H9 (cell line): ENCODE measurements at regions not wholly inside any gene's neighbourhood (a gene's known extent, or its start where the extent isn't known, plus 50 kb on each side); places are given as distances from the start of the nearest gene placed in this dataset.

Experiments
- DNase-seq: peaks from one replicate; pipeline ENCODE4 v3.0.0-alpha.2; 2017
- H2AFZ ChIP-seq: one replicate; pipeline ENCODE4 v1.6.1; 2013; ENCODE audit warnings: mild to moderate bottlenecking, low read length, control low read depth, moderate library complexity
- H2AK5ac ChIP-seq: 2 replicates; pipeline ENCODE4 v1.6.1; 2013; ENCODE audit warnings: low read length, control low read depth, mixed read lengths; ENCODE audit not compliant: insufficient read length
- H2BK120ac ChIP-seq: one replicate; pipeline ENCODE4 v1.6.1; 2013; ENCODE audit warnings: low read depth, mild to moderate bottlenecking, low read length, control low read depth, inconsistent platforms; ENCODE audit not compliant: poor library complexity, severe bottlenecking
- H2BK12ac ChIP-seq: 2 replicates; pipeline ENCODE4 v1.6.1; 2013; ENCODE audit warnings: low read length, control low read depth, mixed read lengths, low read depth; ENCODE audit not compliant: insufficient read length
- H2BK15ac ChIP-seq: 2 replicates; pipeline ENCODE4 v1.6.1; 2013; ENCODE audit warnings: low read depth, low read length, control low read depth
- H2BK20ac ChIP-seq: one replicate; pipeline ENCODE4 v1.6.1; 2013; ENCODE audit warnings: low read depth, mild to moderate bottlenecking, low read length, control low read depth, inconsistent platforms; ENCODE audit not compliant: poor library complexity, severe bottlenecking
- H2BK5ac ChIP-seq: 2 replicates; pipeline ENCODE4 v1.6.1; 2013; ENCODE audit warnings: low read length, control low read depth, mixed read lengths; ENCODE audit not compliant: insufficient read length
- H3K14ac ChIP-seq: 2 replicates; pipeline ENCODE4 v1.6.1; 2013; ENCODE audit warnings: low read length, control low read depth; ENCODE audit not compliant: insufficient read depth
- H3K18ac ChIP-seq: 2 replicates; pipeline ENCODE4 v1.6.1; 2013; ENCODE audit warnings: low read depth, mild to moderate bottlenecking, mixed read lengths, low read length, control low read depth; ENCODE audit not compliant: insufficient read length
- H3K23ac ChIP-seq: 2 replicates; pipeline ENCODE4 v1.6.1; 2013; ENCODE audit warnings: low read length, control low read depth, mixed read lengths, low read depth; ENCODE audit not compliant: insufficient read length
- H3K23me2 ChIP-seq: 2 replicates; pipeline ENCODE4 v1.6.1; 2013; ENCODE audit warnings: low read depth, mild to moderate bottlenecking, mixed read lengths, low read length, control low read depth; ENCODE audit not compliant: insufficient read length, poor library complexity, severe bottlenecking
- H3K27ac ChIP-seq: 2 replicates; pipeline ENCODE4 v1.5.1; 2013; ENCODE audit warnings: low read length, control low read depth, mixed read lengths, low read depth; ENCODE audit not compliant: insufficient read length
- H3K27me3 ChIP-seq: 2 replicates; pipeline ENCODE4 v1.6.1; 2013; ENCODE audit warnings: low read length, control low read depth, inconsistent platforms; ENCODE audit not compliant: insufficient read depth
- H3K4ac ChIP-seq: 2 replicates; pipeline ENCODE4 v1.6.1; 2013; ENCODE audit warnings: low read depth, mild to moderate bottlenecking, control low read depth, inconsistent platforms, low read length, moderate library complexity
- H3K4me1 ChIP-seq: 2 replicates; pipeline ENCODE4 v1.6.1; 2013; ENCODE audit warnings: low read length, control low read depth, inconsistent platforms; ENCODE audit not compliant: insufficient read depth
- H3K4me2 ChIP-seq: 2 replicates; pipeline ENCODE4 v1.6.1; 2013; ENCODE audit warnings: low read length, control low read depth, mixed read lengths; ENCODE audit not compliant: insufficient read length, insufficient read depth
- H3K56ac ChIP-seq: 2 replicates; pipeline ENCODE4 v1.6.1; 2013; ENCODE audit warnings: low read depth, mild to moderate bottlenecking, mixed read lengths, low read length, control low read depth; ENCODE audit not compliant: insufficient read length
- H3K79me1 ChIP-seq: 2 replicates; pipeline ENCODE4 v1.6.1; 2013; ENCODE audit warnings: low read depth, mild to moderate bottlenecking, moderate library complexity, low read length, control low read depth, inconsistent platforms; ENCODE audit not compliant: insufficient read depth, poor library complexity, severe bottlenecking
- H3K79me2 ChIP-seq: 2 replicates; pipeline ENCODE4 v1.6.1; 2013; ENCODE audit warnings: low read length, control low read depth, inconsistent platforms; ENCODE audit not compliant: insufficient read depth
- H3K9ac ChIP-seq: 2 replicates; pipeline ENCODE4 v1.6.1; 2013; ENCODE audit warnings: low read length, control low read depth, mixed read lengths; ENCODE audit not compliant: insufficient read length; ENCODE audit errors: extremely low read depth
- H3K9me3 ChIP-seq: one replicate; pipeline ENCODE4 v1.6.1; 2013; ENCODE audit warnings: low read depth, low read length, inconsistent platforms; ENCODE audit not compliant: control insufficient read depth
- H3T11ph ChIP-seq: one replicate; pipeline ENCODE4 v1.6.1; 2013; ENCODE audit warnings: mild to moderate bottlenecking, low read length, control low read depth, inconsistent platforms
- H4K20me1 ChIP-seq: one replicate; pipeline ENCODE4 v1.6.1; 2013; ENCODE audit not compliant: control insufficient read depth, insufficient read length, insufficient read depth
- H4K5ac ChIP-seq: 2 replicates; pipeline ENCODE4 v1.6.1; 2013; ENCODE audit warnings: low read depth, mild to moderate bottlenecking, mixed read lengths, low read length, control low read depth; ENCODE audit not compliant: insufficient read length
- H4K8ac ChIP-seq: replicated peaks from 2 replicates; pipeline ENCODE4 v1.6.1; 2013; ENCODE audit warnings: low read length, control low read depth, mixed read lengths, low read depth; ENCODE audit not compliant: insufficient read length
- H4K91ac ChIP-seq: 2 replicates; pipeline ENCODE4 v1.6.1; 2013; ENCODE audit warnings: low read depth, mild to moderate bottlenecking, moderate library complexity, mixed read lengths, low read length, control low read depth; ENCODE audit not compliant: insufficient read length
- H3K27ac Mint-ChIP-seq, 3 experiments: 2 replicates in 2 of 3; 3 replicates in 1 of 3; pipeline ENCODE4 v1.8.0; 2020 to 2021; ENCODE audit warnings: mixed read lengths in 3 of 3, mild to moderate bottlenecking in 1 of 3, moderate library complexity in 1 of 3
- H3K27me3 Mint-ChIP-seq: 2 replicates; pipeline ENCODE4 v1.8.0; 2021; ENCODE audit warnings: low read depth, mild to moderate bottlenecking, moderate library complexity, mixed read lengths
- H3K36me3 Mint-ChIP-seq, 3 experiments: 2 replicates in 2 of 3; 3 replicates in 1 of 3; pipeline ENCODE4 v1.8.0; 2020 to 2021; ENCODE audit warnings: low read depth in 3 of 3, mixed read lengths in 3 of 3; ENCODE audit not compliant: insufficient read depth in 1 of 3
- H3K4me1 Mint-ChIP-seq, 2 experiments: 2 replicates each; pipeline ENCODE4 v1.8.0; 2020; ENCODE audit warnings: mixed read lengths in 2 of 2
- H3K4me3 Mint-ChIP-seq, 2 experiments: 2 replicates in 1 of 2; 3 replicates in 1 of 2; pipeline ENCODE4 v1.8.0; 2020 to 2021; ENCODE audit warnings: mild to moderate bottlenecking in 2 of 2, mixed read lengths in 2 of 2, moderate library complexity in 1 of 2
- H3K9me3 Mint-ChIP-seq, 2 experiments: 2 replicates in 1 of 2; 3 replicates in 1 of 2; pipeline ENCODE4 v1.8.0; 2020; ENCODE audit warnings: mild to moderate bottlenecking in 2 of 2, mixed read lengths in 2 of 2, moderate library complexity in 1 of 2
- WGBS: extraction: QIAGEN DNeasy Blood & Tissue Kit; methylation state at CpG from one replicate; pipeline ENCODE4 v1.1.7; 2013; ENCODE audit warnings: missing lambda C conversion rate, low lambda C conversion rate, mixed read lengths; ENCODE audit not compliant: insufficient read length; ENCODE audit errors: extremely low coverage; 5-methylcytosine and 5-hydroxymethylcytosine counted together
- TF ChIP-seq, protein P1 (sequence below): fragments of 200-600 bp; sonication (generic); conservative IDR thresholded peaks from 3 replicates; pipeline ENCODE4 v1.8.0; 2021; ENCODE audit warnings: antibody characterized with exemption, mild to moderate bottlenecking

GRCh38 chr4:37748485-37748884, 62.3 kb upstream of the RELL1 start:
- no peak overlapping the region for H3K4me3 Mint-ChIP-seq
- H3K18ac ChIP-seq: no peak overlapping the region
- WGBS: no CpG with 5 or more reads among the region's 2 CpGs

More at GRCh38 chr4:37748485-37748884, 62.3 kb upstream of the RELL1 start:
- H4K8ac ChIP-seq: no peak overlapping the region
- no peak overlapping the region for H3K4me2 ChIP-seq
- no peaks in the 10 kb centered on the region for H3K27me3 ChIP-seq
- H3K27me3 Mint-ChIP-seq: peaks cover 2% of the 10 kb centered on the region; the same call in 1 of the 2 replicates
- no peak overlapping the region for H3K27ac ChIP-seq
- no peak overlapping the region for H3K56ac ChIP-seq
- no peaks in the 10 kb centered on the region for H3K79me2 ChIP-seq
- no peak overlapping the region for H3K4ac ChIP-seq
- H3K79me1 ChIP-seq: no peaks in the 10 kb centered on the region
- H3K27ac Mint-ChIP-seq: no peak overlapping the region
- H3K9me3 Mint-ChIP-seq: peaks cover 0 to 6% of the 10 kb centered on the region in 2 experiments; a peak in 1 of 5 replicates
- H3T11ph ChIP-seq: no peak overlapping the region
- H4K20me1 ChIP-seq: no peaks in the 10 kb centered on the region
- no peak overlapping the region for H2BK20ac ChIP-seq
- no peaks in the 10 kb centered on the region for H3K23me2 ChIP-seq
- no peaks in the 10 kb centered on the region for H3K9me3 ChIP-seq
- TF ChIP-seq, protein P1, sequence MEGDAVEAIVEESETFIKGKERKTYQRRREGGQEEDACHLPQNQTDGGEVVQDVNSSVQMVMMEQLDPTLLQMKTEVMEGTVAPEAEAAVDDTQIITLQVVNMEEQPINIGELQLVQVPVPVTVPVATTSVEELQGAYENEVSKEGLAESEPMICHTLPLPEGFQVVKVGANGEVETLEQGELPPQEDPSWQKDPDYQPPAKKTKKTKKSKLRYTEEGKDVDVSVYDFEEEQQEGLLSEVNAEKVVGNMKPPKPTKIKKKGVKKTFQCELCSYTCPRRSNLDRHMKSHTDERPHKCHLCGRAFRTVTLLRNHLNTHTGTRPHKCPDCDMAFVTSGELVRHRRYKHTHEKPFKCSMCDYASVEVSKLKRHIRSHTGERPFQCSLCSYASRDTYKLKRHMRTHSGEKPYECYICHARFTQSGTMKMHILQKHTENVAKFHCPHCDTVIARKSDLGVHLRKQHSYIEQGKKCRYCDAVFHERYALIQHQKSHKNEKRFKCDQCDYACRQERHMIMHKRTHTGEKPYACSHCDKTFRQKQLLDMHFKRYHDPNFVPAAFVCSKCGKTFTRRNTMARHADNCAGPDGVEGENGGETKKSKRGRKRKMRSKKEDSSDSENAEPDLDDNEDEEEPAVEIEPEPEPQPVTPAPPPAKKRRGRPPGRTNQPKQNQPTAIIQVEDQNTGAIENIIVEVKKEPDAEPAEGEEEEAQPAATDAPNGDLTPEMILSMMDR: no peak
- H3K4me1 Mint-ChIP-seq: peaks cover 0 to 2% of the 10 kb centered on the region in 2 experiments; a peak in 1 of 4 replicates
- no peak overlapping the region for H2AK5ac ChIP-seq
- H4K91ac ChIP-seq: no peak overlapping the region
- H3K36me3 Mint-ChIP-seq: no peaks in the 10 kb centered on the region; a peak in 1 of 7 replicates
- no peak overlapping the region for H3K9ac ChIP-seq
- no peak overlapping the region for H2BK15ac ChIP-seq
- H2BK120ac ChIP-seq: no peak overlapping the region
- DNase-seq: no peak
- H3K14ac ChIP-seq: no peak overlapping the region
- no peak overlapping the region for H2AFZ ChIP-seq
- H3K23ac ChIP-seq: no peak overlapping the region
- no peaks in the 10 kb centered on the region for H3K4me1 ChIP-seq
- H2BK12ac ChIP-seq: no peak overlapping the region
- H4K5ac ChIP-seq: no peak overlapping the region
- no peak overlapping the region for H2BK5ac ChIP-seq
